GM12875 (cell line): ENCODE measurements at regions not wholly inside any gene's neighbourhood (a gene's known extent, or its start where the extent isn't known, plus 50 kb on each side); places are given as distances from the start of the nearest gene placed in this dataset.

ENCODE experiments used
- H3K4me3 ChIP-seq: one replicate; pipeline ENCODE4 v1.5.1; 2011; ENCODE audit warnings: low read depth, low read length, control low read depth
- CTCF ChIP-seq: IDR thresholded peaks from 2 replicates; pipeline ENCODE4 v1.5.1; 2011; ENCODE audit warnings: low read depth, mild to moderate bottlenecking, control low read depth, inconsistent platforms, low read length, moderate library complexity, borderline replicate concordance; ENCODE audit not compliant: insufficient read depth

- TF ChIP-seq CTCF = 0 out of 2 replicates have a peak, but pooled peaks have one; percentile 2
- H3K4me3 ChIP-seq = no peak overlapping the region
Observed at GRCh38 chr5:54852007-54852406, 133.4 kb downstream of the ESM1 start.

GRCh38 chr5:54851449-54851848, 133.9 kb downstream of the ESM1 start:
- TF ChIP-seq CTCF = no peak
- H3K4me3 ChIP-seq = no peak overlapping the region

GRCh38 chr5:54848581-54848980, 136.8 kb downstream of the ESM1 start:
- TF ChIP-seq CTCF = no peak

GRCh38 chr5:54845567-54845941, 139.8 kb downstream of the ESM1 start:
- no peak overlapping the region for H3K4me3 ChIP-seq
- no peak for TF ChIP-seq CTCF

More at GRCh38 chr5:54848581-54848980, 136.8 kb downstream of the ESM1 start:
- H3K4me3 ChIP-seq = no peak overlapping the region

GRCh38 chr5:54844905-54845566, 140.4 kb downstream of the ESM1 start:
- H3K4me3 ChIP-seq = no peak overlapping the region
- TF ChIP-seq CTCF = 0 out of 2 replicates have a peak, but pooled peaks have one; percentile 5

- TF ChIP-seq CTCF = no peak
- H3K4me3 ChIP-seq = no peak overlapping the region
Observed at GRCh38 chr5:54844266-54844665, 141.1 kb downstream of the ESM1 start.

- no peak overlapping the region for H3K4me3 ChIP-seq
- no peak for TF ChIP-seq CTCF
Observed at GRCh38 chr5:54841481-54841880, 143.9 kb downstream of the ESM1 start.
